BLaER1 (cell line): ENCODE measurements at regions not wholly inside any gene's neighbourhood (a gene's known extent, or its start where the extent isn't known, plus 50 kb on each side); places are given as distances from the start of the nearest gene placed in this dataset.

Experiments
- H3K27ac ChIP-seq: shearing (Covaris generic); formaldehyde crosslinking; 2 replicates; pipeline ENCODE4 v1.8.1; 2022
- H3K27me3 ChIP-seq: shearing (Covaris generic); formaldehyde crosslinking; 2 replicates; pipeline ENCODE4 v1.8.1; 2022
- H3K36me3 ChIP-seq: shearing (Covaris generic); formaldehyde crosslinking; 2 replicates; pipeline ENCODE4 v1.8.1; 2022
- H3K4me1 ChIP-seq: shearing (Covaris generic); formaldehyde crosslinking; 2 replicates; pipeline ENCODE4 v1.8.1; 2022
- H3K4me2 ChIP-seq: shearing (Covaris generic); formaldehyde crosslinking; 2 replicates; pipeline ENCODE4 v1.8.1; 2022
- H3K4me3 ChIP-seq: shearing (Covaris generic); formaldehyde crosslinking; 2 replicates; pipeline ENCODE4 v1.8.1; 2022
- H3K9ac ChIP-seq: shearing (Covaris generic); formaldehyde crosslinking; 2 replicates; pipeline ENCODE4 v1.8.1; 2022
- H3K9me3 ChIP-seq: shearing (Covaris generic); formaldehyde crosslinking; 2 replicates; pipeline ENCODE4 v1.8.1; 2022
- H4K20me1 ChIP-seq: shearing (Covaris generic); formaldehyde crosslinking; 2 replicates; pipeline ENCODE4 v1.8.1; 2022
- Cebpa-rat ChIP-seq: shearing (Covaris generic); IDR thresholded peaks from 2 replicates; pipeline ENCODE4 v1.8.1; 2022

- Histone ChIP-seq H4K20me1 (peaks cover 4% of the 10 kb centered on the region; the same call in 1 of the 2 replicates), H3K4me3 (no peak overlapping the region), H3K27ac (no peak overlapping the region), H3K27me3 (no peaks in the 10 kb centered on the region), H3K4me1 (peaks cover 17% of the 10 kb centered on the region), H3K4me2 (peak overlapping the region; percentile 23; the same call in 1 of the 2 replicates), H3K36me3 (no peaks in the 10 kb centered on the region), H3K9ac (no peak overlapping the region), H3K9me3 (no peaks in the 10 kb centered on the region; the same call in 1 of the 2 replicates)
- TF ChIP-seq Cebpa-rat = no peak
These were observed 330.7 kb downstream of the UTRN start for GRCh38 chr6:144615870-144616269.

GRCh38 chr6:144617191-144617590 is 332.1 kb downstream of the UTRN start:
- H3K9ac ChIP-seq = no peak overlapping the region
- peaks cover 12% of the 10 kb centered on the region; the same call in 1 of the 2 replicates for H4K20me1 ChIP-seq
- no peak overlapping the region for H3K27ac ChIP-seq
- no peaks in the 10 kb centered on the region for H3K36me3 ChIP-seq
- no peak overlapping the region for H3K4me3 ChIP-seq
- H3K4me2 ChIP-seq = no peak overlapping the region
- TF ChIP-seq Cebpa-rat = no peak
- peaks cover 17% of the 10 kb centered on the region for H3K4me1 ChIP-seq
- H3K27me3 ChIP-seq = no peaks in the 10 kb centered on the region
- H3K9me3 ChIP-seq = no peaks in the 10 kb centered on the region

GRCh38 chr6:144617708-144618107 is 332.6 kb downstream of the UTRN start:
- no peak for TF ChIP-seq Cebpa-rat
- Histone ChIP-seq H3K4me3 (no peak overlapping the region), H3K9ac (no peak overlapping the region), H3K36me3 (no peaks in the 10 kb centered on the region), H3K9me3 (no peaks in the 10 kb centered on the region), H3K27ac (no peak overlapping the region), H4K20me1 (peaks cover 12% of the 10 kb centered on the region; the same call in 1 of the 2 replicates), H3K4me2 (no peak overlapping the region), H3K27me3 (no peaks in the 10 kb centered on the region), H3K4me1 (peaks cover 17% of the 10 kb centered on the region)

GRCh38 chr6:144619966-144620365 is 334.8 kb downstream of the UTRN start:
- Histone ChIP-seq H3K9me3 (no peaks in the 10 kb centered on the region), H3K36me3 (0 out of 2 replicates have a peak, but pooled peaks cover 5% of the 10 kb centered on the region)

GRCh38 chr6:144621332-144621731 is 336.2 kb downstream of the UTRN start:
- H3K9ac ChIP-seq = no peak overlapping the region
- H3K27ac ChIP-seq = no peak overlapping the region
- no peaks in the 10 kb centered on the region for H3K27me3 ChIP-seq
- H4K20me1 ChIP-seq = peaks cover 16% of the 10 kb centered on the region; the same call in 1 of the 2 replicates
- H3K36me3 ChIP-seq = peaks cover 7% of the 10 kb centered on the region; the same call in 1 of the 2 replicates
- no peak overlapping the region for H3K4me3 ChIP-seq
- peaks cover 6% of the 10 kb centered on the region for H3K4me1 ChIP-seq
- H3K4me2 ChIP-seq = no peak overlapping the region
- TF ChIP-seq Cebpa-rat = no peak
- H3K9me3 ChIP-seq = no peaks in the 10 kb centered on the region

More at GRCh38 chr6:144619966-144620365, 334.8 kb downstream of the UTRN start:
- TF ChIP-seq Cebpa-rat = no peak
- H3K27me3 ChIP-seq = no peaks in the 10 kb centered on the region
- no peak overlapping the region for H3K4me2 ChIP-seq
- H3K4me1 ChIP-seq = peaks cover 17% of the 10 kb centered on the region
- no peak overlapping the region for H3K27ac ChIP-seq
- peaks cover 16% of the 10 kb centered on the region; the same call in 1 of the 2 replicates for H4K20me1 ChIP-seq
- no peak overlapping the region for H3K9ac ChIP-seq
- H3K4me3 ChIP-seq = no peak overlapping the region

GRCh38 chr6:144624246-144624645 is 339.1 kb downstream of the UTRN start:
- H3K36me3 ChIP-seq = peaks cover 11% of the 10 kb centered on the region; the same call in 1 of the 2 replicates
- no peaks in the 10 kb centered on the region for H3K9me3 ChIP-seq
- no peak overlapping the region for H3K4me2 ChIP-seq
- H4K20me1 ChIP-seq = peaks cover 24% of the 10 kb centered on the region; the same call in 1 of the 2 replicates
- no peak overlapping the region for H3K9ac ChIP-seq
- H3K4me1 ChIP-seq = no peaks in the 10 kb centered on the region
- H3K4me3 ChIP-seq = no peak overlapping the region
- no peak overlapping the region for H3K27ac ChIP-seq
- H3K27me3 ChIP-seq = no peaks in the 10 kb centered on the region
- no peak for TF ChIP-seq Cebpa-rat

GRCh38 chr6:144624716-144625115 is 339.6 kb downstream of the UTRN start:
- no peak overlapping the region for H3K9ac ChIP-seq
- peaks cover 27% of the 10 kb centered on the region; the same call in 1 of the 2 replicates for H4K20me1 ChIP-seq
- TF ChIP-seq Cebpa-rat = no peak
- no peak overlapping the region for H3K4me2 ChIP-seq
- peaks cover 11% of the 10 kb centered on the region; the same call in 1 of the 2 replicates for H3K36me3 ChIP-seq
- H3K27ac ChIP-seq = no peak overlapping the region
- H3K4me3 ChIP-seq = no peak overlapping the region
- H3K4me1 ChIP-seq = no peaks in the 10 kb centered on the region
- no peaks in the 10 kb centered on the region for H3K27me3 ChIP-seq
- no peaks in the 10 kb centered on the region for H3K9me3 ChIP-seq

GRCh38 chr6:144630857-144631256 is 345.7 kb downstream of the UTRN start:
- no peak overlapping the region for H3K9ac ChIP-seq
- no peak overlapping the region for H3K27ac ChIP-seq
- peaks cover 50% of the 10 kb centered on the region; the same call in 1 of the 2 replicates for H4K20me1 ChIP-seq
- H3K4me1 ChIP-seq = no peaks in the 10 kb centered on the region
- no peaks in the 10 kb centered on the region for H3K9me3 ChIP-seq
- no peak overlapping the region for H3K4me2 ChIP-seq
- H3K27me3 ChIP-seq = no peaks in the 10 kb centered on the region
- no peak for TF ChIP-seq Cebpa-rat
- H3K36me3 ChIP-seq = peaks cover 6% of the 10 kb centered on the region; the same call in 1 of the 2 replicates
- no peak overlapping the region for H3K4me3 ChIP-seq

GRCh38 chr6:144632266-144632665 is 347.1 kb downstream of the UTRN start:
- H3K4me3 ChIP-seq = no peak overlapping the region
- H3K36me3 ChIP-seq = no peaks in the 10 kb centered on the region
- H3K9me3 ChIP-seq = no peaks in the 10 kb centered on the region
- no peaks in the 10 kb centered on the region for H3K4me1 ChIP-seq
- H3K27ac ChIP-seq = no peak overlapping the region
- H3K27me3 ChIP-seq = no peaks in the 10 kb centered on the region
- TF ChIP-seq Cebpa-rat = no peak
- no peak overlapping the region for H3K9ac ChIP-seq
- H3K4me2 ChIP-seq = no peak overlapping the region
- peaks cover 57% of the 10 kb centered on the region; the same call in 1 of the 2 replicates for H4K20me1 ChIP-seq

- Histone ChIP-seq H3K27ac (no peak overlapping the region), H3K36me3 (no peaks in the 10 kb centered on the region), H3K4me1 (no peaks in the 10 kb centered on the region), H4K20me1 (peaks cover 53% of the 10 kb centered on the region; the same call in 1 of the 2 replicates), H3K9ac (no peak overlapping the region), H3K9me3 (no peaks in the 10 kb centered on the region), H3K4me3 (no peak overlapping the region), H3K4me2 (no peak overlapping the region), H3K27me3 (no peaks in the 10 kb centered on the region)
- no peak for TF ChIP-seq Cebpa-rat
These were observed 348.8 kb downstream of the UTRN start for GRCh38 chr6:144633886-144634285.
